ENCODE measurements at regions not wholly inside any gene's neighbourhood (a gene's known extent, or its start where the extent isn't known, plus 50 kb on each side); places are given as distances from the start of the nearest gene placed in this dataset.

- Histone ChIP-seq H3K9me3 (ENCODE audit: severe bottlenecking) (no peaks in the 10 kb centered on the region), H3K27me3 (ENCODE audit: insufficient read depth, poor library complexity, severe bottlenecking) (no peaks in the 10 kb centered on the region), H3K4me3 (ENCODE audit: severe bottlenecking) (no peak overlapping the region), H3K4me1 (ENCODE audit: insufficient read depth, poor library complexity, severe bottlenecking) (no peaks in the 10 kb centered on the region), H3K27ac (ENCODE audit: poor library complexity, severe bottlenecking) (no peak overlapping the region), H3K36me3 (ENCODE audit: low read depth) (no peaks in the 10 kb centered on the region)
- ATAC-seq (ENCODE audit: low read depth) (no peak), DNase-seq (ENCODE audit: low spot score) (no peak)
- no peak for TF ChIP-seq CTCF (IDR thresholded peaks at IDR 0.05; ENCODE audit: poor library complexity, severe bottlenecking)
Observed at GRCh38 chr4:155081222-155081621, 127.2 kb upstream of the NPY2R start.

GRCh38 chr4:155085843-155086530 lies 122.4 kb upstream of the NPY2R start:
- Histone ChIP-seq H3K4me3 (ENCODE audit: severe bottlenecking) (no peak overlapping the region), H3K36me3 (ENCODE audit: low read depth) (no peaks in the 10 kb centered on the region), H3K4me1 (ENCODE audit: insufficient read depth, poor library complexity, severe bottlenecking) (no peaks in the 10 kb centered on the region), H3K27me3 (ENCODE audit: insufficient read depth, poor library complexity, severe bottlenecking) (no peaks in the 10 kb centered on the region), H3K9me3 (ENCODE audit: severe bottlenecking) (no peaks in the 10 kb centered on the region), H3K27ac (ENCODE audit: poor library complexity, severe bottlenecking) (no peak overlapping the region)
- ATAC-seq (ENCODE audit: low read depth) (peak; percentile 50; the same call in 2 of the 3 replicates), DNase-seq (ENCODE audit: low spot score) (no peak)
- no peak for TF ChIP-seq CTCF (IDR thresholded peaks at IDR 0.05; ENCODE audit: poor library complexity, severe bottlenecking)

- DNase-seq (ENCODE audit: low spot score) (no peak), ATAC-seq (ENCODE audit: low read depth) (no peak)
- Histone ChIP-seq H3K9me3 (ENCODE audit: severe bottlenecking) (no peaks in the 10 kb centered on the region), H3K4me3 (ENCODE audit: severe bottlenecking) (no peak overlapping the region), H3K27ac (ENCODE audit: poor library complexity, severe bottlenecking) (no peak overlapping the region), H3K27me3 (ENCODE audit: insufficient read depth, poor library complexity, severe bottlenecking) (no peaks in the 10 kb centered on the region), H3K4me1 (ENCODE audit: insufficient read depth, poor library complexity, severe bottlenecking) (no peaks in the 10 kb centered on the region), H3K36me3 (ENCODE audit: low read depth) (no peaks in the 10 kb centered on the region)
- no peak for TF ChIP-seq CTCF (IDR thresholded peaks at IDR 0.05; ENCODE audit: poor library complexity, severe bottlenecking)
Observed at GRCh38 chr4:155094201-155094820, 114.1 kb upstream of the NPY2R start.

- TF ChIP-seq CTCF (IDR thresholded peaks at IDR 0.05; ENCODE audit: poor library complexity, severe bottlenecking) = no peak
- DNase-seq (ENCODE audit: low spot score) (no peak), ATAC-seq (ENCODE audit: low read depth) (no peak)
- Histone ChIP-seq H3K36me3 (ENCODE audit: low read depth) (no peaks in the 10 kb centered on the region), H3K4me3 (ENCODE audit: severe bottlenecking) (no peak overlapping the region), H3K9me3 (ENCODE audit: severe bottlenecking) (no peaks in the 10 kb centered on the region), H3K4me1 (ENCODE audit: insufficient read depth, poor library complexity, severe bottlenecking) (no peaks in the 10 kb centered on the region), H3K27me3 (ENCODE audit: insufficient read depth, poor library complexity, severe bottlenecking) (no peaks in the 10 kb centered on the region), H3K27ac (ENCODE audit: poor library complexity, severe bottlenecking) (no peak overlapping the region)
Observed at GRCh38 chr4:155099231-155099630, 109.2 kb upstream of the NPY2R start.

- Histone ChIP-seq H3K4me1 (ENCODE audit: insufficient read depth, poor library complexity, severe bottlenecking) (no peaks in the 10 kb centered on the region), H3K4me3 (ENCODE audit: severe bottlenecking) (no peak overlapping the region), H3K27me3 (ENCODE audit: insufficient read depth, poor library complexity, severe bottlenecking) (no peaks in the 10 kb centered on the region), H3K9me3 (ENCODE audit: severe bottlenecking) (no peaks in the 10 kb centered on the region), H3K27ac (ENCODE audit: poor library complexity, severe bottlenecking) (no peak overlapping the region), H3K36me3 (ENCODE audit: low read depth) (no peaks in the 10 kb centered on the region)
- DNase-seq (ENCODE audit: low spot score) (no peak), ATAC-seq (ENCODE audit: low read depth) (no peak)
- TF ChIP-seq CTCF (IDR thresholded peaks at IDR 0.05; ENCODE audit: poor library complexity, severe bottlenecking) = no peak
Observed at GRCh38 chr4:155106629-155107028, 101.8 kb upstream of the NPY2R start.
